Duodenal mucosa (tissue), 2 donors: ENCODE measurements at regions not wholly inside any gene's neighbourhood (a gene's known extent, or its start where the extent isn't known, plus 50 kb on each side); places are given as distances from the start of the nearest gene placed in this dataset.
A peak's percentile ranks its signal among the peaks of the same experiment; 100 is the strongest.

Source experiments
- H3K27ac ChIP-seq: one replicate; pipeline ENCODE4 v1.7.0; 2013; ENCODE audit warnings: low read depth, low read length
- H3K27me3 ChIP-seq, 2 donors: one replicate each; pipeline ENCODE4 v1.7.0; 2013; ENCODE audit warnings: low read length in 2 of 2, control low read depth in 1 of 2; ENCODE audit not compliant: insufficient read depth in 2 of 2, control insufficient read depth in 1 of 2
- H3K36me3 ChIP-seq, 2 donors: one replicate each; pipeline ENCODE4 v1.7.0; 2013; ENCODE audit warnings: low read length in 2 of 2, control low read depth in 1 of 2; ENCODE audit not compliant: insufficient read depth in 2 of 2, control insufficient read depth in 1 of 2
- H3K4me1 ChIP-seq, 2 donors: one replicate each; pipeline ENCODE4 v1.7.0; 2013; ENCODE audit warnings: low read length in 2 of 2, control low read depth in 1 of 2; ENCODE audit not compliant: insufficient read depth in 2 of 2, control insufficient read depth in 1 of 2
- H3K4me3 ChIP-seq, 2 donors: one replicate each; pipeline ENCODE4 v1.7.0; 2013; ENCODE audit warnings: low read length in 2 of 2, low read depth in 1 of 2
- H3K9ac ChIP-seq, 2 donors: one replicate each; pipeline ENCODE4 v1.7.0; 2013; ENCODE audit warnings: low read length in 2 of 2, low read depth in 1 of 2
- H3K9me3 ChIP-seq, 2 donors: one replicate each; pipeline ENCODE4 v1.7.0; 2013; ENCODE audit warnings: low read length in 2 of 2, control low read depth in 1 of 2; ENCODE audit not compliant: control insufficient read depth in 1 of 2

GRCh38 chr3:105923140-105923539 lies 54.3 kb upstream of the CBLB start:
- no peak overlapping the region for H3K4me3 ChIP-seq
- no peak overlapping the region for H3K9ac ChIP-seq
- H3K36me3 ChIP-seq = no peaks in the 10 kb centered on the region
- H3K27me3 ChIP-seq = no peaks in the 10 kb centered on the region
- no peak overlapping the region for H3K27ac ChIP-seq
- H3K9me3 ChIP-seq = peaks cover 0 to 3% of the 10 kb centered on the region in 2 donors
- H3K4me1 ChIP-seq = no peaks in the 10 kb centered on the region

- Histone ChIP-seq H3K4me3 (no peak overlapping the region), H3K27me3 (no peaks in the 10 kb centered on the region), H3K36me3 (no peaks in the 10 kb centered on the region), H3K9ac (no peak overlapping the region), H3K9me3 (no peaks in the 10 kb centered on the region), H3K4me1 (no peaks in the 10 kb centered on the region), H3K27ac (no peak overlapping the region)
Measured at GRCh38 chr3:105927741-105928140, 58.9 kb upstream of the CBLB start.

- Histone ChIP-seq H3K36me3 (no peaks in the 10 kb centered on the region), H3K27ac (no peak overlapping the region), H3K4me1 (no peaks in the 10 kb centered on the region), H3K27me3 (no peaks in the 10 kb centered on the region), H3K9ac (no peak overlapping the region), H3K9me3 (no peaks in the 10 kb centered on the region), H3K4me3 (no peak overlapping the region)
Measured at GRCh38 chr3:105930733-105931132, 61.9 kb upstream of the CBLB start.

DNA sequence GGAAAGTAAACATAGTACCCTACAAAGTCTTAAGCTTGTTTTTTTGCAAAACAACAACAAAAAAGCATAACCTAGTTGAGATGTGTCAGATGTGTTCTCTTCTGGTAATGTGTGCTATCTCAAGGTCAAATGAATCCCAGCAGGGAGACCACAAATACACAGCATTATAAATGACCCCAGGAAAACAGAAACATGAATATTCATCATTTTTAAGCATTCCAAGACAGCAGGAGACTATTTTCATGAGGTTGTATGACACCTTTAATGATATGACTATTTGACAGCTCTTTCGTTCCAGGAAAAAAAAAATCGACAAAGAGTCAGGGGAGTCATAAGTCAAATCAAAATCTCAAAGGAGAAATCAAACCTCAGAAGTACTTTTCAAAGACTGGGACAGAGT lies 62.7 kb upstream of the CBLB start:
- no peak overlapping the region for H3K4me3 ChIP-seq
- no peaks in the 10 kb centered on the region for H3K36me3 ChIP-seq
- H3K27ac ChIP-seq = no peak overlapping the region
- no peak overlapping the region for H3K9ac ChIP-seq
- no peaks in the 10 kb centered on the region for H3K27me3 ChIP-seq
- no peaks in the 10 kb centered on the region for H3K9me3 ChIP-seq
- H3K4me1 ChIP-seq = no peaks in the 10 kb centered on the region

DNA sequence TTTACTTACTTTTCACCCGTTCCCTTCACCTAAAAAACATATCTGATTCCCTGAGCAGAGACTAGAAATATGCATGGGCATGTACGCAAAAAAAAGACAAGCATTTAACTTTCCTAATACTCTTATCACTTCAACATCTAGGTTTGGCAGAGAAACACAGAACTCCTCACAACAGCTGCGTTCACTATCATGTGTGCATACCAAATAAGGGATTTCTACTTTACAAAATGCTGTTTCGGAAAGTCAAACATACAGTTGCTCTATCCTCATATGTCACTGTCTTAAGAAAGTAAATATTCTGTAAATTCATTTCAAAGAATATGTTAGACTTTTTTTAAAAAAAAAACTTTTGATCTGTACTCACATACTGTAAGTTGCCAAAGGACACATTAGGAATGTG lies 65.1 kb upstream of the CBLB start:
- Histone ChIP-seq H3K36me3 (no peaks in the 10 kb centered on the region), H3K9ac (no peak overlapping the region), H3K9me3 (no peaks in the 10 kb centered on the region), H3K4me3 (no peak overlapping the region), H3K27me3 (no peaks in the 10 kb centered on the region), H3K27ac (no peak overlapping the region), H3K4me1 (peaks cover 5 to 9% of the 10 kb centered on the region in 2 donors)

DNA sequence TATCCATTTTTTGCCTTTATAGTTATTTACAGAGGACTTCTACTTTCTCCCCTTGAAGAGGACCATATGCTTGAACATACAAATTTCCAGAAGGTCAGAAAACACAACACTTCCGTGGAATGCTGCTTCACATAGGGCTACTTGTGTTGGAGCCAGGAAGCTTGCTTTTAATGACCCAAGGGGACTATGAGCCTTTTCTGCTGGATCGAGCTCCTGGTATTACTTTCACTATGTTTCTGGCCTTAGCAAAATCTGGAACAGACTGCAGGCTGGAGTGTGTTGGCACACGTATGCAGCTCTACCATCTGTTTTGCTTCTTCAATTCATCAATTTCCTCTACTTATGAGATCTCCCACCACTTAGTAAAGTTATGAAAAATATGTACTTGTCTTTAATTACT lies 69.3 kb upstream of the CBLB start:
- Histone ChIP-seq H3K27ac (no peak overlapping the region), H3K27me3 (no peaks in the 10 kb centered on the region), H3K4me3 (peak overlapping the region in 1 of 2 donors; percentile 22), H3K36me3 (no peaks in the 10 kb centered on the region), H3K4me1 (peaks cover 5 to 9% of the 10 kb centered on the region in 2 donors), H3K9ac (peak overlapping the region in 1 of 2 donors; percentile 18), H3K9me3 (no peaks in the 10 kb centered on the region)

- H3K4me1 ChIP-seq = peaks cover 5 to 9% of the 10 kb centered on the region in 2 donors
- H3K4me3 ChIP-seq = no peak overlapping the region
- H3K36me3 ChIP-seq = no peaks in the 10 kb centered on the region
- H3K27me3 ChIP-seq = no peaks in the 10 kb centered on the region
- H3K27ac ChIP-seq = no peak overlapping the region
- H3K9me3 ChIP-seq = no peaks in the 10 kb centered on the region
- no peak overlapping the region for H3K9ac ChIP-seq
Measured at GRCh38 chr3:105938806-105939205, 70.0 kb upstream of the CBLB start.

GRCh38 chr3:105944276-105944675 lies 75.5 kb upstream of the CBLB start:
- no peaks in the 10 kb centered on the region for H3K9me3 ChIP-seq
- no peaks in the 10 kb centered on the region for H3K4me1 ChIP-seq
- H3K27me3 ChIP-seq = no peaks in the 10 kb centered on the region
- no peak overlapping the region for H3K4me3 ChIP-seq
- H3K9ac ChIP-seq = no peak overlapping the region
- H3K27ac ChIP-seq = no peak overlapping the region
- H3K36me3 ChIP-seq = no peaks in the 10 kb centered on the region

DNA sequence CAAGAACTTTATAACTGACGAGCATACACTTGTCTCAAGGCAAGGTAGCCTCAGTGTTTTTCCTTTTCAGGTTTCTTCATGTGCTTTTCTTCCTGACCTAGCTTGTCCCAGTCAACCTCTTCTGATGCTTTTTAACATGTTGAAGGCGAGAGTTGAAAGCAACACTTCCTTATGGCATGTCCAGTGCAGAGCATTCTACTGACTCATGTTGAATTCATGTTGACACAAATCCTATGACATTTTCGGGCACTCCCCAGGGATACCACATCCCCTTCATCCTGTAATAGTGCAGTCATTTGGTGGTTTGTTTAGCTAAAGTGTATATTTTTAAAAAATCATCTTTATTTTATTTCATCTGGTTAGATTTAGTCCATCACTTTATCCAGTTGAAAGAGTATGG lies 75.9 kb upstream of the CBLB start:
- Histone ChIP-seq H3K4me1 (no peaks in the 10 kb centered on the region), H3K27me3 (no peaks in the 10 kb centered on the region), H3K9ac (no peak overlapping the region), H3K36me3 (no peaks in the 10 kb centered on the region), H3K4me3 (no peak overlapping the region), H3K27ac (no peak overlapping the region), H3K9me3 (no peaks in the 10 kb centered on the region)

- no peaks in the 10 kb centered on the region for H3K27me3 ChIP-seq
- no peak overlapping the region for H3K4me3 ChIP-seq
- H3K36me3 ChIP-seq = no peaks in the 10 kb centered on the region
- H3K9me3 ChIP-seq = no peaks in the 10 kb centered on the region
- no peaks in the 10 kb centered on the region for H3K4me1 ChIP-seq
- no peak overlapping the region for H3K27ac ChIP-seq
- H3K9ac ChIP-seq = no peak overlapping the region
Measured at GRCh38 chr3:105948101-105948500, 79.3 kb upstream of the CBLB start.
